HCEC 1CT (cell line): ENCODE measurements at regions not wholly inside any gene's neighbourhood (a gene's known extent, or its start where the extent isn't known, plus 50 kb on each side); places are given as distances from the start of the nearest gene placed in this dataset.
"Not testable (repeated sequence)": the region's sequence is repeated elsewhere in the genome, so short reads cannot be mapped to it uniquely, and the experiment has no call there.

Experiments
- DNase-seq: peaks from one replicate; pipeline ENCODE4 v3.0.0-alpha.2; 2017

- DNase-seq, result no peak
Measured at GRCh38 chrX:47776292-47777006, 60.3 kb upstream of the ZNF81 start.

DNA sequence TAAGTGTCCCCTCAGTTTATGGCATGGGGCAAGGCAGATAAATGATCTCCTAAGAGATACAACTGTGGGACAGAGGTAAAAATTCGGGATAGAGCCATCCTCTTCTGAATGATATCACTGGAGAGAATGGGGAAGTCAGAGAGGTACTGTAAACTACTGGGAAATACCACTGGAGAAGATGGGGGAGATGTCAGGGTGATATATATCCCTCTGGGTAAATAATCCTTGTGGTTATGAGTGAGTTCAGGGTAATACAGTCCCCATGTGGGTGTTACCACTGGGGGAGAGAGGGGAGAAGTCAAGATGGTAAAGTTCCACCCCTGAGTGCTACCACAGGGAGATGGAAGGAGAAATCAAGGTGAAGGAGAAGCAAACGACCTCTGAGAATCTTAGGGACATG, 63.9 kb upstream of the ZNF81 start:
- DNase-seq, result no peak

DNA sequence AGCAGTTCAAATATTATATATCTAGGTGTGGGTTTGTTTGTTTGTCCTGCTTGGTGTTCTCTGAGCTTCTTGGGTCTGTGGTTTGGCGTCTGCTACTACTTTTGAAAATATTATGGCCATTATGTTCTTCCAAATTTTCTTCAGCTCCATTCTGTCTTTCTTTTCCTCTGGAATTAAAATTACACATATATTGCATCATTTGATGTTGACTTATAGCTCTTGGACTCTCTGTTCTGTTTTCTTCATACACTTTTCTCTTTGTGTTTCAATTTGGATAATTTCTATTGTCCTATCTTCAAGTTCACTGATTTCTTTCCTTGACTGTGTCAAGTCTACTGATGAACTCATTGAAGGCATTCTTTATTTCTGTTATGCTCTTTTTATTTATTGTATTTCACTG, 65.2 kb upstream of the ZNF81 start:
- DNase-seq, result no peak

DNA sequence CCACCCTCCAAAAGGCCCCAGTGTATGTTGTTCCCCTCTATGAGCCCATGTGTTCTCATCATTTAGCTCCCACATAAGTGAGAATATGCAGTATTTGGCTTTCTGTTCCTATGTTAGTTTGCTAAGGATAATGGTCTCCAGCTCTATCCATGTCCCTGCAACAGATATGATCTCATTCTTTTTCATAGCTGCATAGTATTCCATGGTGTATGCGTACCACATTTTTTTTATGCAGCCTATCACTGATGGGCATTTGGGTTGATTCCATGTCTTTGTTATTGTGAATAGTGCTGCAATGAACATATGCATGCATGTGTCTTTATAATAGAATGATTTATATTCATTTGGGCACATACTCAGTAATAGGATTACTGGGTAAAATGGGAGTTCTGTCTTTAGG, 73.9 kb upstream of the ZNF81 start:
- not testable (repeated sequence) for DNase-seq

GRCh38 chrX:47752685-47753084, 84.0 kb upstream of the ZNF81 start:
- DNase-seq, result no peak

DNA sequence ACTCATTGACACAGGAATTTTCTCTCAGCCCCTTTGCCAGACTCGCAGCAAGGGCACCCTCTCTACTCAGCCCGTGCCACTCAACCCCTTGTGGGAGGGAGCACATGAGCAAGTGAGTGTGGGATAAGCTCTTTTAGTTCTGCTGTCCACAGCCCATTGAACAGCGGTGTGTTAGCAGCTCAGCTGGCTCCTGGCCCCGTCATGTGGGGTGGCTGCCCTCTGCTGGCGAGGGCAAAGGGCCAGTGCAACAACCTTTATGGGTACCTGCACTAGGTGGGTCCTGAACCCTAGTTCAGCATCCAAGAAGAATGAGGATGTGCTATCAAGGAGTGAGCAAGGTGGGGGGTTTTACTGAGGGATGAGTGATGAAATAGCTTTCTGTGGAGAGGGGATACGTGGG, 85.0 kb upstream of the ZNF81 start:
- DNase-seq, result peak; percentile 2

- DNase-seq, result peak; percentile 51
Measured at GRCh38 chrX:47749185-47749967, 87.3 kb upstream of the ZNF81 start.

GRCh38 chrX:47748576-47748975, 88.1 kb upstream of the ZNF81 start:
- DNase-seq, result peak; percentile 28

- DNase-seq, result no peak
Measured at GRCh38 chrX:47746446-47746845, 87.5 kb upstream of the UXT start.

GRCh38 chrX:47745416-47745815, 86.4 kb upstream of the UXT start:
- peak; percentile 13 for DNase-seq

GRCh38 chrX:47743504-47743903, 84.5 kb upstream of the UXT start:
- peak; percentile 11 for DNase-seq

- not testable (repeated sequence) for DNase-seq
Measured at GRCh38 chrX:47738870-47739269, 79.9 kb upstream of the UXT start.

GRCh38 chrX:47723689-47724088, 64.7 kb upstream of the UXT start:
- DNase-seq, result no peak

DNA sequence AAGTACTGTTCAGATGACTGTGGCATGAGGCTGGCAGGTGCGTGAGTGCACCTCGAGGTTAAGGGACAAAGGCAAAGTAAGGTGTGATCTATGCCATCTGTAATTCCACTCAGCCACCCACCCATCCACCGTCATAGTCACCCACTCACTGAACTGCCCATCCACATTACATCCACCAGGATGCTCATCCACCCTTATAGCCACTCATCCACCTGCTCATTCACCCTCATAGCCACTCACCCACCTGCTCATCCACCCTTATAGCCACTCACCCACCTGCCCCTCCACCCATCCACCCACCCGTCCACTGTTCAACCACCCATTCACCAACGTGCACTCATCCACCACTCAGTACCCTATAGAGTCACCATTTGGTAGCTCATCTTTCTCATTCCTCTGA, 64.1 kb upstream of the UXT start:
- no peak for DNase-seq

GRCh38 chrX:47722260-47722659, 63.3 kb upstream of the UXT start:
- no peak for DNase-seq

DNA sequence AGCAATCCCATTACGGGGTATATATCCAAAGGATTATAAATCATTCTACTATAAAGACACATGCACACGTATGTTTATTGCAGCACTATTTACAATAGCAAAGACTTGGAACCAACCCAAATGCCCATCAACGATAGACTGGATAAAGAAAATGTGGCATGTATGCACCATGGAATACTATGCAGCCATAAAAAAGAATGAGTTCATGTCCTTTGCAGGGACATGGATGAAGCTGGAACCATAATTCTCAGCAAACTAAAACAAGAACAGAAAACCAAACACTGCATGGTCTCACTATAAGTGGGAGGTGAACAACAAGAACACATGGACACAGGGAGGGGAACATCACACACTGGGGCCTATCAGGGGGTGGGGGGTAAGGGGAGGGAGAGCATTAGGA, 56.1 kb upstream of the UXT start:
- DNase-seq, result not testable (repeated sequence)

DNA sequence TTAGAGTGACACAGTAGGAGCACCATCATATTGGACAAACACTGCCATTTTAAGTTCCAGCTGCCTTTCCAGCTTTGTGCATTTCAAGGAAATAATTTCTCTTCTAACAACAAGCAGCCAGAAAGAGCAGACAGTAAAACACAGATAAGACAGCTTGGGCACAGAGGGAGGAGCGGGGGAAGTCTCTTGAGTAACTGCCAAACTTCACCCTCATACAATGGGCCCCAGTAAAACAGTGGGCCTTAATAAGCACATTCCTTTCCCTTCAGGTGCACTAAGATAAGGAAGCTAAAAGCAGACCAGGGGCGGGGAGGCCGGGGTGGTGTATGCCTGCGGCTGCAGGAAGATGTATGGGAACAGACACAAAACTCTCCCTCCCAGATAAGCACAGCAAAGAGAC, 53.7 kb upstream of the UXT start:
- DNase-seq, result not testable (repeated sequence)

DNA sequence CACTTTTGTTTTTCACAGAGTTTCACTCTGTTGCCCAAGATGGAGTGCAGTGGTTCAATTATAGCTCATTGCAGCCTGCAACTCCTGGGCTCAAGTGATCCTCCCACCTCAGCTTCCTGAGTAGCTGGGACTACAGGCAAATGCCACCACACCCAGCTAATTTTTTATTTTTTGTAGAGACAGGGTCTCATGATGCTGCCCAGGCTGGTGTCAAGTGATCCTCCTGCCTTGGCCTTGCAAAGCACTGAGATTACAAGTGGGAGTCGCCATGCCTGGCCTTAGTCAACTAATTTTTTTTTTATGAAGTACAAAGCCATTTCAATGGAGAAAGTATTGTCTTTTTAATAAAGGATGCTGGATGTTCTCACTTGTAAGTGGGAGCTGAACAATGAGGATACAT, 51.3 kb upstream of the UXT start:
- DNase-seq, result no peak
